Spleen (tissue), 7 donors: ENCODE measurements at regions not wholly inside any gene's neighbourhood (a gene's known extent, or its start where the extent isn't known, plus 50 kb on each side); places are given as distances from the start of the nearest gene placed in this dataset.

ENCODE experiments used
- POLR2A ChIP-seq, 3 donors: fragments of 450-650 bp; IDR thresholded peaks; one replicate each; pipeline ENCODE4 v1.5.1; 2017; ENCODE audit warnings: antibody characterized with exemption in 3 of 3, mild to moderate bottlenecking in 1 of 3
- POLR2AphosphoS5 ChIP-seq, 3 donors: sonication (generic); formaldehyde crosslinking; IDR thresholded peaks; one replicate each; pipeline ENCODE4 v1.5.1; 2017; ENCODE audit warnings: antibody characterized with exemption in 3 of 3
- TF ChIP-seq, protein P1 (sequence below), 11 experiments: fragments of 200-600 bp in 7 of 11; fragments of 450-650 bp in 4 of 11; sonication (generic) in 4 of 11; IDR thresholded peaks in 8 of 11; conservative IDR thresholded peaks in 3 of 11; 1 replicate in 7 of 11; 2 replicates in 4 of 11; pipeline versions ENCODE4 v1.4.0 to v1.8.0; 2016 to 2021; ENCODE audit warnings: antibody characterized with exemption in 11 of 11, inconsistent platforms in 4 of 11, mild to moderate bottlenecking in 1 of 11
- donor health status: DM: no; HTN: no; CAD: no; lungs with moderate emphysema.
- donor health status: DM: no; HTN: no; CAD: no.
- donor health status: DM: no; HTN: no; CAD: no.

DNA sequence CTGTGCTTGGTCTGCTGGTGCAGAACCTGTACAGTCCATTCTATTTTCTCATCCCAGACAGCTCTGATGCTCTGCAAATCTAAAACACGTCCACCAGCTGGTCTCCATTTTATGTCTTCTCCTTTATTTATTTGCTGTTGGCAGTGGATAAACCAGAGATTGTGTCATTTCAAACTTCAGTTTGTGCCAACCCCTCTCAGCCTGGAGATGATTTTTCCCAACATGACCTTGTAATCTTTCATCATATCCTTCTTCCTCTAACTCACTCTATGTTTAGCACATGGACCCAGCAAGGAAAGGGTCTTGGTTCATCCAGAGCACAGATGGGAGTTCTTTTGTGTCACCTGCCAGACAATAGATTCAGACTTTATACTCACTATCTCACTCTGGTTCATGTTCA lies 273.2 kb downstream of the MTX2 start:
- TF ChIP-seq, protein P1, sequence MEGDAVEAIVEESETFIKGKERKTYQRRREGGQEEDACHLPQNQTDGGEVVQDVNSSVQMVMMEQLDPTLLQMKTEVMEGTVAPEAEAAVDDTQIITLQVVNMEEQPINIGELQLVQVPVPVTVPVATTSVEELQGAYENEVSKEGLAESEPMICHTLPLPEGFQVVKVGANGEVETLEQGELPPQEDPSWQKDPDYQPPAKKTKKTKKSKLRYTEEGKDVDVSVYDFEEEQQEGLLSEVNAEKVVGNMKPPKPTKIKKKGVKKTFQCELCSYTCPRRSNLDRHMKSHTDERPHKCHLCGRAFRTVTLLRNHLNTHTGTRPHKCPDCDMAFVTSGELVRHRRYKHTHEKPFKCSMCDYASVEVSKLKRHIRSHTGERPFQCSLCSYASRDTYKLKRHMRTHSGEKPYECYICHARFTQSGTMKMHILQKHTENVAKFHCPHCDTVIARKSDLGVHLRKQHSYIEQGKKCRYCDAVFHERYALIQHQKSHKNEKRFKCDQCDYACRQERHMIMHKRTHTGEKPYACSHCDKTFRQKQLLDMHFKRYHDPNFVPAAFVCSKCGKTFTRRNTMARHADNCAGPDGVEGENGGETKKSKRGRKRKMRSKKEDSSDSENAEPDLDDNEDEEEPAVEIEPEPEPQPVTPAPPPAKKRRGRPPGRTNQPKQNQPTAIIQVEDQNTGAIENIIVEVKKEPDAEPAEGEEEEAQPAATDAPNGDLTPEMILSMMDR (IDR thresholded peaks at IDR 0.05 in 8 of 11, conservative IDR thresholded peaks at IDR 0.05 in 3 of 11) = no peak
- TF ChIP-seq POLR2A (IDR thresholded peaks at IDR 0.05) = no peak
- TF ChIP-seq POLR2AphosphoS5 (IDR thresholded peaks at IDR 0.05) = no peak
